ENCODE measurements at regions not wholly inside any gene's neighbourhood (a gene's known extent, or its start where the extent isn't known, plus 50 kb on each side); places are given as distances from the start of the nearest gene placed in this dataset.

DNA sequence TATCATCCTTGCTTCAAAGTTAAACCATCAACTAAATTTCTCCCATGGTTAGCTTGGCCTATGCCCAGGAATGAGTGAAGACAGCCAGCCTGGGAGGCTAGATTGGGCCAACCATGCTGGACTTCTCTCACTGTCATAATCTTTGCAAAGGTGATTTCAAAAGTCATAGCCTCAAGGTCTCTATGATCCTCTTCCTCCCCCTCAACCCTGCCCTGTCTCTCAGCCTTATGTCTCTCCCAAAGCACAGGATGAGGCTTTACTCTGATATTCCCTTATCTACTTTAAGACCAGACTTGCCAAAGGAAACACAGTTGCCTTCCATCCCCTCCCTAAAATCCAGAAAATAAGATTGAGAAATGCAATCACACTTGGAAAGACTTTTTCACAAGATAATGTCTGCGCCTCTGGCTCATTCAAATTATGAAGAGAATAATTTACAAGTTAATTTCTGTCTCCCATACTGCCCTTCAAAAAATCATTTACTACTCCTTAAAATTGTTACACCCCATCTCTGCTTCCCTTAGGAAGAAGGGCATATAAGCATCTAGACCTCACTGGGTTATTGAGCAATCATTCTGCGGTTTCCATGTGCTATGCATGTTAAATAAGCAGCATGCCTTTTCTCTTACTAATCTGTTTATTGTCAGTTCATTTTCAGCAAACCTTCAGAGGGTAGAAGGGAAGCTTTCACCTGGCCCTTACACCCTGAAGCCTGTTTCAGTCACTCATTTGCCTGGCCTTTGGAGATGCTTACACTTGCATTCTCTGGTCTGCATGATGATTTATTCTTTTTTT lies 113.8 kb upstream of the ANKRD55 start:
- Histone ChIP-seq H3K36me3 (no peaks in the 10 kb centered on the region), H3K4me3 (ENCODE audit: low read depth in 1 of 2, low read length in 1 of 2) (no peak overlapping the region), H3K4me1 (ENCODE audit: control insufficient read depth in 1 of 2, insufficient read depth in 1 of 2, low read depth in 1 of 2, low read length in 1 of 2) (no peaks in the 10 kb centered on the region), H3K27me3 (no peaks in the 10 kb centered on the region), H3K9me3 (no peaks in the 10 kb centered on the region), H3K27ac (no peak overlapping the region)
- TF ChIP-seq, protein P1, sequence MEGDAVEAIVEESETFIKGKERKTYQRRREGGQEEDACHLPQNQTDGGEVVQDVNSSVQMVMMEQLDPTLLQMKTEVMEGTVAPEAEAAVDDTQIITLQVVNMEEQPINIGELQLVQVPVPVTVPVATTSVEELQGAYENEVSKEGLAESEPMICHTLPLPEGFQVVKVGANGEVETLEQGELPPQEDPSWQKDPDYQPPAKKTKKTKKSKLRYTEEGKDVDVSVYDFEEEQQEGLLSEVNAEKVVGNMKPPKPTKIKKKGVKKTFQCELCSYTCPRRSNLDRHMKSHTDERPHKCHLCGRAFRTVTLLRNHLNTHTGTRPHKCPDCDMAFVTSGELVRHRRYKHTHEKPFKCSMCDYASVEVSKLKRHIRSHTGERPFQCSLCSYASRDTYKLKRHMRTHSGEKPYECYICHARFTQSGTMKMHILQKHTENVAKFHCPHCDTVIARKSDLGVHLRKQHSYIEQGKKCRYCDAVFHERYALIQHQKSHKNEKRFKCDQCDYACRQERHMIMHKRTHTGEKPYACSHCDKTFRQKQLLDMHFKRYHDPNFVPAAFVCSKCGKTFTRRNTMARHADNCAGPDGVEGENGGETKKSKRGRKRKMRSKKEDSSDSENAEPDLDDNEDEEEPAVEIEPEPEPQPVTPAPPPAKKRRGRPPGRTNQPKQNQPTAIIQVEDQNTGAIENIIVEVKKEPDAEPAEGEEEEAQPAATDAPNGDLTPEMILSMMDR (IDR thresholded peaks at IDR 0.05): no peak

DNA sequence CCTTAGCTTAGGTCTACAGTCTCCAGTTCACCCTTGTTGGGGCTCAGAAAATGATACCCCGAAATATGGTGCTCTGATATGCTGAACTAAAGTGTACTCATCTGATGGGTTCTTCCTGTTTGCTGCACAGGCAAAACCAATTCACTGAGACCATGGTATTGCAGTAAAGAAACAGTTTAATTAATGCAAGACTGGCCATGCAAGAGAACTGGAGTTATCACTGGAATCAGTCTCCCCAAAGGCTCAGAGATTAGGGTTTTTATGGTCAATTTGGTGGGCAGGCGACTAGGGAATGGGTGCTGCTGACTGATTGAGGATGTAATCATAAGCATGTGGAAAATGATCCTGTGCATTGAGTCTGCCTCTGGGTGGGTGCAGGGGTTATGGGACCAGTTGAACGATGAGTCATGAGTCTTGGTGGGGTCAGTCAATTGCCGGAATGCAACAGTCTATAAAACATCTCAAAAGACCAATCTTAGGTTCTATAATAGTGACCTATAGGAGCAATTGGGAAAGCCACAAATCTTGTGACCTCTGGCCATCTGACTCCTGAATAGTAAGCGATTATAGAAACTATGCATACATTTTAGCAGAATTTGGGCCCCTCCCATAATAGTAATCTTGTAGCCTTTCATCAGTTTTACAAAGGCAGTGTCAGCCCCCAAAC lies 113.0 kb upstream of the ANKRD55 start:
- H3K9me3 ChIP-seq: no peaks in the 10 kb centered on the region
- H3K36me3 ChIP-seq: no peaks in the 10 kb centered on the region
- no peaks in the 10 kb centered on the region for H3K27me3 ChIP-seq
- no peak overlapping the region for H3K4me3 ChIP-seq (ENCODE audit: low read depth in 1 of 2, low read length in 1 of 2)
- no peaks in the 10 kb centered on the region for H3K4me1 ChIP-seq (ENCODE audit: control insufficient read depth in 1 of 2, insufficient read depth in 1 of 2, low read depth in 1 of 2, low read length in 1 of 2)
- TF ChIP-seq, protein P1 (IDR thresholded peaks at IDR 0.05): no peak
- H3K27ac ChIP-seq: no peak overlapping the region

DNA sequence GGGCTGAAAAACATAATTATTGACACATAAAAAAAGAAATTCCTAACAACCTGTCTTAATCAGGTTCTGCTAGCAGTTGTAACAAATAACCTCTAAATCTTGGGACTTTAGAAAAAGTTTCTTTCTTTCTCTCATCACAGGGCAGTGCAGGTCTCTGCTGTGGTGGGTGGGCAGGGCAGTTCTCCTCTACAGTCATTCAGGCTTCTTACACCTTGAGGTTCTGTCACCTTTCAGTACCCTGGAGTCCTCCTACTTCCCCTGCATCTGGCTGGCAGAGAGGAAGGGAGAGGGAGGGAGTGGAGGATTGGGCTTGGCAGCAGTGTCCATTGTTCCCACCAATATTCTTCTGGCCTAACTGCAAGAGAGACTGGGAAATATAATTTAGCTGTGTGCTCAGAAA lies 112.2 kb upstream of the ANKRD55 start:
- Histone ChIP-seq H3K9me3 (no peaks in the 10 kb centered on the region), H3K4me1 (ENCODE audit: control insufficient read depth in 1 of 2, insufficient read depth in 1 of 2, low read depth in 1 of 2, low read length in 1 of 2) (no peaks in the 10 kb centered on the region), H3K27ac (no peak overlapping the region), H3K4me3 (ENCODE audit: low read depth in 1 of 2, low read length in 1 of 2) (no peak overlapping the region), H3K36me3 (no peaks in the 10 kb centered on the region), H3K27me3 (no peaks in the 10 kb centered on the region)
- TF ChIP-seq, protein P1 (IDR thresholded peaks at IDR 0.05): no peak

DNA sequence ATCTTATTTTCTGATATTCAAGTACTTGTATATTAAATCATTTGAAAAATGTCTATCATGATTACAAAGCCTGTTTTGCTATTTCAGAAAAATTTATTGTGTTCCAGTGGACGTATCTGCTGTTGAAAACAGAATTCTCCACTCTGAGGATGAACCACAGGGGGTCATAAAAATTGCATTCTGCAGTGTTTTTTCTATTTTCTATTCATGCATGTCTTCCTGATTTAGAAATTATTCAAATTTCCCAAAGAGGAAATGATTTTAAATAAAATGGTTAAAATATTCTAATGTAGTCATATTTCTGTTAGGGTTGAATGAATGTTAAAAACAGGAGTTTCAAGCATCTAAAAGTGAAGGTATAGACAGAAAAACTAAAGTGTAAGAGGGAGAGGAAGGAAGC lies 111.5 kb upstream of the ANKRD55 start:
- TF ChIP-seq, protein P1 (IDR thresholded peaks at IDR 0.05): no peak
- Histone ChIP-seq H3K27me3 (no peaks in the 10 kb centered on the region), H3K27ac (no peak overlapping the region), H3K36me3 (no peaks in the 10 kb centered on the region), H3K9me3 (no peaks in the 10 kb centered on the region), H3K4me1 (ENCODE audit: control insufficient read depth in 1 of 2, insufficient read depth in 1 of 2, low read depth in 1 of 2, low read length in 1 of 2) (no peaks in the 10 kb centered on the region), H3K4me3 (ENCODE audit: low read depth in 1 of 2, low read length in 1 of 2) (no peak overlapping the region)

DNA sequence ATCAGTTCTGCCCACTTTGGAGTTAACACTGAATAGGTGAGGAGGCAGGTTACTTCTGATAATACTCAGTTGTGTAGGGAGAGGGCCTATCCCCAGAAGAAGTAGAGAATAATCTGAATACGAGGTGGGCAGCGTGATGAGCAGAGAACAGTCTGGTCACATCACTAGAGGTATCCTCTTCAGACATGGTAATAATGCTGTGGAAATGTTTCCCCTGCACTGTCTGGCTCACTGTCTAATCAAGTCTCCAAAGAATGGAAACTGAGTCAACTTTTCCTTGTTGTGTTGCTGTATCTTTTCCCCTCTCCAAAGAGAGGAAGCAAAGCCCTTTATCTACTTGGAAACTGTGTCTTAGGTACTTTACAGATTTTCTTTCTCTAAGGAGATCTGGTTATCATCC lies 110.9 kb upstream of the ANKRD55 start:
- Histone ChIP-seq H3K36me3 (no peaks in the 10 kb centered on the region), H3K27me3 (no peaks in the 10 kb centered on the region), H3K4me3 (ENCODE audit: low read depth in 1 of 2, low read length in 1 of 2) (no peak overlapping the region), H3K9me3 (no peaks in the 10 kb centered on the region), H3K4me1 (ENCODE audit: control insufficient read depth in 1 of 2, insufficient read depth in 1 of 2, low read depth in 1 of 2, low read length in 1 of 2) (no peaks in the 10 kb centered on the region), H3K27ac (no peak overlapping the region)
- TF ChIP-seq, protein P1 (IDR thresholded peaks at IDR 0.05): no peak

All from neutrophil (primary cell).